Neural progenitor cell (in vitro differentiated cells): ENCODE measurements at regions not wholly inside any gene's neighbourhood (a gene's known extent, or its start where the extent isn't known, plus 50 kb on each side); places are given as distances from the start of the nearest gene placed in this dataset.

ENCODE experiments used
- DNase-seq: peaks from one replicate; pipeline ENCODE4 v3.0.0-alpha.2; 2016; ENCODE audit warnings: low spot score
- H2AFZ ChIP-seq: fragments of 200-600 bp; sonication (generic); replicated peaks from 2 replicates; pipeline ENCODE4 v1.6.1; 2016; ENCODE audit warnings: antibody characterized with exemption
- H3F3A ChIP-seq: fragments of 200-600 bp; sonication (generic); 2 replicates; pipeline ENCODE4 v1.6.1; 2016; ENCODE audit warnings: antibody characterized with exemption, low read depth
- H3K27ac ChIP-seq: fragments of 200-600 bp; sonication (generic); 2 replicates; pipeline ENCODE4 v1.5.1; 2016; ENCODE audit warnings: mild to moderate bottlenecking
- H3K27me3 ChIP-seq: fragments of 200-600 bp; sonication (generic); 2 replicates; pipeline ENCODE4 v1.6.1; 2016; ENCODE audit warnings: mild to moderate bottlenecking, moderate library complexity
- H3K36me3 ChIP-seq: fragments of 200-600 bp; sonication (generic); 2 replicates; pipeline ENCODE4 v1.5.1; 2016
- H3K4me1 ChIP-seq: fragments of 200-600 bp; sonication (generic); 2 replicates; pipeline ENCODE4 v1.6.1; 2016; ENCODE audit warnings: mixed run types
- H3K4me2 ChIP-seq: fragments of 200-600 bp; sonication (generic); 2 replicates; pipeline ENCODE4 v1.6.1; 2016
- H3K4me3 ChIP-seq: fragments of 200-600 bp; sonication (generic); 2 replicates; pipeline ENCODE4 v1.5.1; 2016
- H3K79me2 ChIP-seq: fragments of 200-600 bp; sonication (generic); 2 replicates; pipeline ENCODE4 v1.6.1; 2016; ENCODE audit warnings: low read depth
- H3K9ac ChIP-seq: fragments of 200-600 bp; sonication (generic); 2 replicates; pipeline ENCODE4 v1.6.1; 2016
- H3K9me3 ChIP-seq: fragments of 200-600 bp; sonication (generic); 2 replicates; pipeline ENCODE4 v1.5.1; 2016; ENCODE audit warnings: low read depth
- H4K20me1 ChIP-seq: fragments of 200-600 bp; sonication (generic); 2 replicates; pipeline ENCODE4 v1.6.1; 2016; ENCODE audit warnings: low read depth
- H3K27ac Mint-ChIP-seq: 3 replicates; pipeline ENCODE4 v1.8.0; 2021; ENCODE audit warnings: mixed read lengths
- H3K27me3 Mint-ChIP-seq: 2 replicates; pipeline ENCODE4 v1.8.0; 2022; ENCODE audit warnings: low read depth, mild to moderate bottlenecking, inconsistent platforms, moderate library complexity, mixed read lengths; ENCODE audit not compliant: insufficient read depth
- H3K36me3 Mint-ChIP-seq: 3 replicates; pipeline ENCODE4 v1.8.0; 2021; ENCODE audit warnings: mixed read lengths
- H3K4me1 Mint-ChIP-seq: 3 replicates; pipeline ENCODE4 v1.8.0; 2021; ENCODE audit warnings: mixed read lengths
- H3K4me3 Mint-ChIP-seq: 3 replicates; pipeline ENCODE4 v1.8.0; 2021; ENCODE audit warnings: mild to moderate bottlenecking, moderate library complexity, mixed read lengths
- H3K9me3 Mint-ChIP-seq: 3 replicates; pipeline ENCODE4 v1.8.0; 2020; ENCODE audit warnings: mixed read lengths
- EZH2 ChIP-seq: fragments of 200-600 bp; sonication (generic); IDR thresholded peaks from 2 replicates; pipeline ENCODE4 v1.6.1; 2017; ENCODE audit warnings: antibody characterized with exemption, mild to moderate bottlenecking, moderate library complexity
- EZH2phosphoT487 ChIP-seq: fragments of 200-600 bp; sonication (generic); IDR thresholded peaks from 2 replicates; pipeline ENCODE4 v1.6.1; 2017; ENCODE audit warnings: antibody characterized with exemption
- TF ChIP-seq, protein P1 (sequence below): fragments of 200-600 bp; sonication (generic); IDR thresholded peaks from 2 replicates; pipeline ENCODE4 v1.5.1; 2017; ENCODE audit warnings: antibody characterized with exemption, mild to moderate bottlenecking

GRCh38 chr2:192700934-192701333 is 506.2 kb upstream of the TMEFF2 start:
- TF ChIP-seq EZH2phosphoT487 (no peak), EZH2 (no peak)
- TF ChIP-seq, protein P1, sequence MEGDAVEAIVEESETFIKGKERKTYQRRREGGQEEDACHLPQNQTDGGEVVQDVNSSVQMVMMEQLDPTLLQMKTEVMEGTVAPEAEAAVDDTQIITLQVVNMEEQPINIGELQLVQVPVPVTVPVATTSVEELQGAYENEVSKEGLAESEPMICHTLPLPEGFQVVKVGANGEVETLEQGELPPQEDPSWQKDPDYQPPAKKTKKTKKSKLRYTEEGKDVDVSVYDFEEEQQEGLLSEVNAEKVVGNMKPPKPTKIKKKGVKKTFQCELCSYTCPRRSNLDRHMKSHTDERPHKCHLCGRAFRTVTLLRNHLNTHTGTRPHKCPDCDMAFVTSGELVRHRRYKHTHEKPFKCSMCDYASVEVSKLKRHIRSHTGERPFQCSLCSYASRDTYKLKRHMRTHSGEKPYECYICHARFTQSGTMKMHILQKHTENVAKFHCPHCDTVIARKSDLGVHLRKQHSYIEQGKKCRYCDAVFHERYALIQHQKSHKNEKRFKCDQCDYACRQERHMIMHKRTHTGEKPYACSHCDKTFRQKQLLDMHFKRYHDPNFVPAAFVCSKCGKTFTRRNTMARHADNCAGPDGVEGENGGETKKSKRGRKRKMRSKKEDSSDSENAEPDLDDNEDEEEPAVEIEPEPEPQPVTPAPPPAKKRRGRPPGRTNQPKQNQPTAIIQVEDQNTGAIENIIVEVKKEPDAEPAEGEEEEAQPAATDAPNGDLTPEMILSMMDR, result no peak
- Histone ChIP-seq H3K9me3 (no peaks in the 10 kb centered on the region), H4K20me1 (no peaks in the 10 kb centered on the region), H3K36me3 (no peaks in the 10 kb centered on the region), H3K4me1 (no peaks in the 10 kb centered on the region), H3K4me3 (no peak overlapping the region), H3F3A (no peaks in the 10 kb centered on the region), H3K4me2 (no peak overlapping the region), H3K27me3 (no peaks in the 10 kb centered on the region), H2AFZ (no peak overlapping the region), H3K9ac (no peak overlapping the region), H3K79me2 (no peaks in the 10 kb centered on the region), H3K27ac (no peak overlapping the region)
- no peaks in the 10 kb centered on the region for H3K4me1 Mint-ChIP-seq
- no peaks in the 10 kb centered on the region for H3K9me3 Mint-ChIP-seq
- H3K36me3 Mint-ChIP-seq, result no peaks in the 10 kb centered on the region
- no peak overlapping the region for H3K27ac Mint-ChIP-seq
- no peaks in the 10 kb centered on the region for H3K27me3 Mint-ChIP-seq
- no peak for DNase-seq
- no peak overlapping the region for H3K4me3 Mint-ChIP-seq

DNA sequence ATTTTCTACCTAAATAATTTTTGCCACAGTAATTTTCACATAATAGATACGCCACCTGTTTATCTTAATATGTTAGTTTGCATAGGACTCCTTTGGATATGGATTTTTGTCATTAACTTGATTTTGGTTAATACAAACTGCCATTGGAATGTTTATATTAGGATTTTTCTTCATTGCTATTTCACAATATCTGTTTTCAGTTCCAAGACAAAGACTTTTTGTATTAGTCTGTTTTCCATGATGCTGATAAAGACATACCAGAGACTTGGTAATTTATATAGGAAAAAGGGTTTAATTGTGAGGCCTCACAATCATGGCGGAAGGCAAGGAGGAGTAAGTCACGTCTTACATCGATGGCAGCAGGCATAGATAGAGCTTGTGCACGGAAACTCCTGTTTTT is 503.1 kb upstream of the TMEFF2 start:
- Histone ChIP-seq H3K27ac (no peak overlapping the region), H3F3A (no peaks in the 10 kb centered on the region), H3K4me2 (no peak overlapping the region), H2AFZ (no peak overlapping the region), H3K79me2 (no peaks in the 10 kb centered on the region), H3K4me1 (no peaks in the 10 kb centered on the region), H3K9me3 (no peaks in the 10 kb centered on the region), H3K36me3 (no peaks in the 10 kb centered on the region), H3K9ac (no peak overlapping the region), H4K20me1 (no peaks in the 10 kb centered on the region), H3K27me3 (no peaks in the 10 kb centered on the region), H3K4me3 (no peak overlapping the region)
- Mint-ChIP-seq H3K4me1 (no peaks in the 10 kb centered on the region), H3K27ac (no peak overlapping the region), H3K9me3 (no peaks in the 10 kb centered on the region), H3K4me3 (no peak overlapping the region), H3K27me3 (no peaks in the 10 kb centered on the region), H3K36me3 (no peaks in the 10 kb centered on the region)
- TF ChIP-seq, protein P1, result no peak
- TF ChIP-seq EZH2phosphoT487 (no peak), EZH2 (no peak)
- DNase-seq, result no peak

- Histone ChIP-seq H3K9me3 (no peaks in the 10 kb centered on the region), H3K9ac (no peak overlapping the region), H3F3A (no peaks in the 10 kb centered on the region), H4K20me1 (no peaks in the 10 kb centered on the region), H3K79me2 (no peaks in the 10 kb centered on the region), H3K4me1 (no peaks in the 10 kb centered on the region), H3K27ac (no peak overlapping the region), H3K27me3 (no peaks in the 10 kb centered on the region), H3K4me3 (no peak overlapping the region), H3K36me3 (no peaks in the 10 kb centered on the region), H2AFZ (no peak overlapping the region), H3K4me2 (no peak overlapping the region)
- Mint-ChIP-seq H3K36me3 (no peaks in the 10 kb centered on the region), H3K4me1 (no peaks in the 10 kb centered on the region), H3K27ac (no peak overlapping the region), H3K9me3 (no peaks in the 10 kb centered on the region), H3K27me3 (no peaks in the 10 kb centered on the region), H3K4me3 (no peak overlapping the region)
- TF ChIP-seq EZH2phosphoT487 (no peak), EZH2 (no peak)
- TF ChIP-seq, protein P1, result no peak
- no peak for DNase-seq
Observed at GRCh38 chr2:192696857-192697256, 502.1 kb upstream of the TMEFF2 start.
